GM21529 (cell line): ENCODE measurements at regions not wholly inside any gene's neighbourhood (a gene's known extent, or its start where the extent isn't known, plus 50 kb on each side); places are given as distances from the start of the nearest gene placed in this dataset.

Experiments used
- ATAC-seq: cut with Tn5 transposase; IDR thresholded peaks from one replicate; pipeline ENCODE4 v1.9.1; 2021; ENCODE audit not compliant: unreplicated experiment

GRCh38 chr20:56952258-56953047 is 314.0 kb downstream of the BMP7 start:
- ATAC-seq, result no peak

GRCh38 chr20:56953048-56953586 is 313.3 kb downstream of the BMP7 start:
- ATAC-seq, result no peak

- no peak for ATAC-seq
Observed at GRCh38 chr20:56954797-56955196, 311.6 kb downstream of the BMP7 start.

GRCh38 chr20:56955680-56956079 is 310.8 kb downstream of the BMP7 start:
- ATAC-seq, result no peak

DNA sequence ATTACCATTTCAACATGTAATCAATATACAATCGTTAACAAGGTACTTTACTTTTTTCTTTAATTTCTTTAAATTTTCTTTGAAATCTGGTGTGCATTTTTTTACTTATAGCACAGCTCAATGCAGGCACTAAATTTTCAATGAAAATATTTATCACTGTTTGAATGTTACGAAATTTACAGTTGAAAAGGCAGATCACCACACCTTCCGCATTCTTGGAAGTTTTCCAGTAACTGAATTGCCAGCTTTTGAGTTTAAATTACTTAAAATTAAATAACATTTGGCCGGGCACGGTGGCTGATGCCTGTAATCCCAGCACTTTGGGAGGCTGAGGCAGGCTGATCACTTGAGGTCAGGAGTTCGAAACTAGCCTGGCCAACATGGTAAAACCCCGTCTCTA is 309.9 kb downstream of the BMP7 start:
- no peak for ATAC-seq

- ATAC-seq, result no peak
Observed at GRCh38 chr20:56957737-56958553, 308.5 kb downstream of the BMP7 start.

DNA sequence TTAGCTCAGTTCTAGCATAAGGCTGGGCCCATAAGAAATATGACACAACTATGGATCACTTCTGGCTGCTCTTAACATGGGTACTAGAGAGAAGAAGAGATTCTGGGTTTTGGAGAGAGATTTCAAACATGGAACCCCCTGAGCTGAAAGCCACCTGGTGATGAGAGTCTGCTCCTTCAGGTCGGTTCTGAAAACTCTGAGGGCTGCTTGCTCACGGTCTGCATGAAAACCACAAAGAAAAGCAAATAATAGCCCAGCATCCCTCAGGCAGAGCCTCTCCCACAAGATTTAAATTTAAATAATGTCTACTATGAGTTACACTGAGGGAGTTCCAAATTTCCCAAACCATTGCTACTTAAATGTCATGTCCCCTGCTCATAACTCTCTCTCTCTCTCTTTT is 301.5 kb downstream of the BMP7 start:
- ATAC-seq, result no peak

DNA sequence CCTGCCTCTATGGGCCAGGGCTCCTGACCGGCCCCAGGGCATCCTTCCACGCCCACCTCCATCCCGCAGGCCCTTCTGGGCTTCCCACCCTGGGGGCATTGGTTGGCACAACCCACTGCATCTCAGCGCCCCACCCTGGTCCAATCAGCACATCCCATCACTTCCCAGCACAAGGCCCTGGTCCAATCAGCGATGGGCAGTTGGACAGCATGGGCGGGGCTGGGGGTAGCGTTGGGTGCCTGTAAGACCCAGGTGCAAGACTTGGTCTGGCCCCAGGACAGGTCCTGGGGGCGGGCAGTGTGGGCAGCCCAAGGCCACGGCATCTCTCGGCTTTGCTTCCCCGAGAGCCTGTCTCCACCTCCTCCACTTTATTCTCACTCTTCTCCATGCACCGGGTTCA is 298.5 kb downstream of the BMP7 start:
- no peak for ATAC-seq

DNA sequence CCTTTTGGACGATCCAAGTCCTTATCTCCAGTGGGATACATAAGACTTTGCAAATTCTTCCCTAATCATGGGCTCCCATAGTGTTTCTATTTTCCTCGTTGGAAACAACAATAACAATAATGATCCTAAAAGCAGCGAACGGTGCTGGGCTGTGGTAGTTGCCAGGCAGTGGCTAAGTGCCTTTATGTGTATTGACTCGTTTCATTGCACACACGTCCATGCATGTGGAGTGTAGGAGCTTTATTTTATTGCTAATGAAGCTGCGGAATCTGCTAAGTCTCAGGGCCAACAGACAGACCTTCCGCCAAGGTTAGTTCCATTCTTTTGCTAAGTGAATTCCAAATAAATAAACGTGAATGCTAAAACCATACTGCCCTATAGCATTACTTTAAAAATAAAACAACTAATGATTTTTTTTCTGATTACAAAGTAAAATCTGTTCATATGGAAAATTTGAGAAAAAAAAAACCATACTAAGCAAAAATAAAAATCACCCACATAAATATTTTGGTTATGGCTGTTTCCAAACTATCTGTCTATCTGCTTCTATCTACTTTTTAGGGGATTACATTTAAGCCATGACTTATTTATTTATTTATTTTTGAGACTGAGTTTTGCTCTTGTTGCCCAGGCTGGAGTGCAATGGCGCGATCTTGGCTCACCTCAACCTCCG is 297.9 kb downstream of the BMP7 start:
- no peak for ATAC-seq

GRCh38 chr20:56974499-56975250 is 291.8 kb downstream of the BMP7 start:
- ATAC-seq, result no peak

DNA sequence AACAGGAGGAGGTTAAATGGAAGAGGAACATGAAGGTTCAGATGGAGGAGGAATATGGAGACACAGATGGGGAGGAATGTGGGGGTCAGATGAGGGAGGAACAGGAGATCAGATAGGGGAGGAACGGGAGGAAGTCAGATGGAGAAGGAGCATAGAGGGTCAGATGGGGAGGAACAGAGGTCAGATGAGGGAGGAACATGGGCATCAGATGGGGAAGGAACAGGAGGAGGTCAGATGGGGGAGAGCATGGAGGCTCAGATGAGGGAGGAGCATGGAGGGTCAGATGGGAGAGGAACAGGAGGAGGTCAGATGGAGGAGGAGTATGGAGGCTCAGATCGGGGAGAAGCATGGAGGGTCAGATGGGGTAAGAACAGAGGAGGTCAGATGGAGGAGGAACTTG is 290.6 kb downstream of the BMP7 start:
- ATAC-seq, result no peak

DNA sequence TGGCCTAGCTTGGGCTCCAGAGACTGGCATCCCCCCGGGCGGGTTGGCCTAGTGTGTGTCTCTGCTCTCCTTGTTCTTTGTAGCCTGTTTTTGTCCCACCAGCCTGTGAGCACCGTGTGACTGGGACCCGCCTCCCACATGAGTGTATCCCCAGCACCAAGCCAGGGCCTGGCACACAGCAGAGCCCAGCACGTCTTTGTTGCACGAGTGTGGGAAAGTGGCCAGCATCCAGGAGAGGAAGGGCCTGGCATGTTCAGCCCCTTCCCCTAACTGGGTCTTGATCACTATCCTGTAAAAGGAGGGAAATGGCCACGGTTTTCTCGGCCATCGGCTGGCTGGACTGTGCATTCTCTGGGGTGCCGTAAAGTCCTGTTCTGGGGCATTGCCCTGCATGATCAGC is 290.1 kb downstream of the BMP7 start:
- ATAC-seq, result no peak

GRCh38 chr20:56978475-56978874 is 288.0 kb downstream of the BMP7 start:
- no peak for ATAC-seq

DNA sequence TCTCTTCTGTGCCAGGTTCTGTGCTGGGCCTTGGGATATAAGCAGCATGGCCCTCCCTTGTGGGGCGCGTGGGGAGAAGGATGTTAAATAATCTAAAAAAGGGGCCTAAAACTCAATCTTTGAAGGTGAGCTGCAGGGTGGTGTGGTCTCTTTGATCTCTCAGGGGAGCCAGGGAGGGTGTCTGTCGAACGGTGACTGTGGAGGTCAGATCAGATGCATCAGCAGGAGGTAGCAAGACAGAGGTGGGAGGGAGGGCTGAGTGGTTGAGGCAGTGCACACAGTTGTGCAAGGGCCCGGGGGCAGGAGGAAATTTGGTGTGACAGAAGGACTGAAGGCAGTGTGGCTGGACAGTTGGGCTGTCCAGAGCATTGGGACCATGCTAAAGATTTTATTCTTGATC is 287.3 kb downstream of the BMP7 start:
- ATAC-seq, result no peak

- ATAC-seq, result no peak
Observed at GRCh38 chr20:56981301-56981700, 285.1 kb downstream of the BMP7 start.

GRCh38 chr20:56983813-56984212 is 282.6 kb downstream of the BMP7 start:
- ATAC-seq, result no peak

GRCh38 chr20:56985066-56985685 is 281.3 kb downstream of the BMP7 start:
- ATAC-seq, result no peak

GRCh38 chr20:56986476-56986875 is 280.0 kb downstream of the BMP7 start:
- no peak for ATAC-seq

DNA sequence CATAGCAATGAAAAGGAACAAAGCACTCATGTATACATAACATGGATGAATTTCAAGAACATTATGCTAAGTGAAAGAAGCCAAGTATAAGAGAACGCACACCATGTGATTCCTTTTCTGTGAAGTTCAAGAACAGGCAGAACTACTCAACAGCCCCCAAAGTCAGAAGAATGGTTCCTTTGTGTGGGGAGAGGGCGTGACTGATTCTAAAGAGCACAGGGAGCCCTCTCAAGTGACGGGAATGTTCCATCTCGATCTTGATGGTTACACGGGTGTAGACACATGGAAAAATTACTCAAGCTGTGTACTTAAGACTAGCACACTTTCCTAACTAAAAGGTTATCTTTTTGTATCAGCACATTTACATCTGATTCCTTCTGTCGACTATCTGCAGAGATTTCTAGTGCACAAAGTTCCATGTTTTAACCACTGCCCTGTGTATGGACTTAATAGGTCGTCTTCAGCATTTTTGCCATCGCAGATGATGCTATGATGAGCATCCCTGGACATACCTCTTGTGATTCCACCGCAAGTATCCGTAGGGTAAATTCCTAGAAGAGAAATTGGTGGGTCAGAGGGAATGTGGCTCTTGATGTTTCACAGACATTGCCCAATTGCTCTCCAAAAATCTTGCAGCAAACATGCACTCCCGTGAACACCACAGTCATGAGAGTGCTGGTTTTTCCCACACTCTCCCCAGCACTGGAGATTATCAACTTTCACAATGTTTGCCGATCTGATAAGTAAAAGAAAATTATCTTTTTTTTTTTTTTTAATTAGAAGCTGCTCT is 279.3 kb downstream of the BMP7 start:
- no peak for ATAC-seq

GRCh38 chr20:56987986-56988385 is 278.5 kb downstream of the BMP7 start:
- no peak for ATAC-seq
